HG03460 (cell line): ENCODE measurements at regions not wholly inside any gene's neighbourhood (a gene's known extent, or its start where the extent isn't known, plus 50 kb on each side); places are given as distances from the start of the nearest gene placed in this dataset.
"Not testable (repeated sequence)": the region's sequence is repeated elsewhere in the genome, so short reads cannot be mapped to it uniquely, and the experiment has no call there.

Experiments used
- ATAC-seq: cut with Tn5 transposase; IDR thresholded peaks from one replicate; pipeline ENCODE4 v1.9.1; 2021; ENCODE audit not compliant: unreplicated experiment

GRCh38 chr7:69365651-69366192 is 232.6 kb upstream of the AUTS2 start:
- ATAC-seq = no peak

DNA sequence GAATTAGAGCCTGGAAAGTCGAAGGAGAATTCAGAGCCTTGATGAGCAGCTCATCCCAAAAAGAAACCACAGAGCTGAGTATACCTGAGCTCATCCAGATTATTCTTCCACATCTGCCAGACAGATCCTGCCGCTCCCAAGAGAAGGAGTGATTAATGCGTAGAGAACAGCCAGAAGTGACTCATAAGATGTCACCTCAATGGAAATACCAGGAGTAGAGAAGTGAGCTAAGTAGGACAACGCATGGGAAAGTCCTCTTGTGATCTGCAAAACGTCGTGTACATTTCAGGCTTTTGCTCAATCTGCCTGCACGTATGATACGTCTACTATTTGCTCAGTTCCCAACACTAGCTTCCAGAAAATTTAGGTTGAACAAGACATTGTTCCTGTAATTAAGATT is 230.5 kb upstream of the AUTS2 start:
- no peak for ATAC-seq

DNA sequence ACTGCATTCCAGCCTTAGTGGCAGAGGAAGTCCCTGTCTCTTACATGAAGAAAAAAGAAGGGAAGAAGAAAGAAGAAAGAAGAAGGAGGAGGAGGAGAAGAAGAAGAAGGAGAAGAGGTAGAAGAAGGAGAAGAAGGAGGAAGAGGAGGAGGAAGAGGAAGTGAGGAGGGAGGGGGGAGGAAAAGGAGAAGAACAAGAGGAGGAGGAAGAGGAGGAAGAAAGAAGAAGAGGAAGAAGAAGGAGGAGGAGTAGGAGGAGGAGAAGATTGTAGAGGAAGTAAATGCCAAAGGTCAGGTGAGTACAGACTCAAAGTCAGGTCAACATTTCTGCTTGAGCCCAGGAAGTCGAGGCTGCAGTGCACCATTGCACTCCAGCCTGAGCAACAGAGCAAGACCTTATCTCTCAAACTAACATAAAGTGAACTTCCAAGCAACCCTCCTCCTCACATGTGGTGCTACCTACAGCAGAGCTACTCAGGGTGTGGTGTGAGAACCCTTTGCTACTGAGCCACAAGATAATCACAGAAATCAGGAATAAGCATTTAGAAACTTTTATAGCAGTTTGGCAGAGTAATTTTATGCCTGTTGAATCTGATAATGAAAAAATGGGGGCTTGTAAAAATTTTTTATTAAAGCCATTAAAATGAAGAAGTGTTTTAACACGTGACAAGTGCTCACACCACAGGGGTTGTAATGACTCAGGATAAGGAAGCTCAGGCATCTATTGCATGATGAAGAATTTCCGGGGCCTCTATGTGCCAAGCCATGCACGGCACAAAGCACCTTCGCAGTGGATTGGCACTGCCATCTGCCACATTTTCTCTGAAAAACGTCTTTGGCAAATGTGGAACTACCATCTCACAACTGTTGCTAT is 224.9 kb upstream of the AUTS2 start:
- ATAC-seq = no peak

GRCh38 chr7:69374044-69374425 is 224.2 kb upstream of the AUTS2 start:
- ATAC-seq = no peak

DNA sequence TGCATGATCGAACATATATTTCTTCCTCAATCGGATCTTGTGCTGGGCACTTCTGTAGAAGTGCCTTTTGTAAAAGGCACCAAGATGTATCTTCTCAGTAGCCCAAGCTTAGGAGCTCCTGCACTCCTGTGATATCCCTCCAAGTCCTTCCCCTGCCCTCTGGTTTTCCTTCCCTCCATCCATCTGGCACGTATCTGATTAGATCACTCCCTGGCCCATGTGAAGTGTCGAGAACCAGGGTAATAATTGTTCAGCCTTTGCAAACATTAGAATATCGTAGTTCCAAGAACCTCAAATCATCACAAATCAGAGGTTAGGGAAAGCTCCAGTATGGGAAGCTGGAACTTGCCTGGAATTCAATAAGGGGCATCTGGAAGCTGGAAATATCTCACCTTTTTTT is 221.1 kb upstream of the AUTS2 start:
- no peak for ATAC-seq

GRCh38 chr7:69388452-69389137 is 209.7 kb upstream of the AUTS2 start:
- ATAC-seq = no peak

- ATAC-seq = no peak
Observed at GRCh38 chr7:69389216-69389615, 209.1 kb upstream of the AUTS2 start.

DNA sequence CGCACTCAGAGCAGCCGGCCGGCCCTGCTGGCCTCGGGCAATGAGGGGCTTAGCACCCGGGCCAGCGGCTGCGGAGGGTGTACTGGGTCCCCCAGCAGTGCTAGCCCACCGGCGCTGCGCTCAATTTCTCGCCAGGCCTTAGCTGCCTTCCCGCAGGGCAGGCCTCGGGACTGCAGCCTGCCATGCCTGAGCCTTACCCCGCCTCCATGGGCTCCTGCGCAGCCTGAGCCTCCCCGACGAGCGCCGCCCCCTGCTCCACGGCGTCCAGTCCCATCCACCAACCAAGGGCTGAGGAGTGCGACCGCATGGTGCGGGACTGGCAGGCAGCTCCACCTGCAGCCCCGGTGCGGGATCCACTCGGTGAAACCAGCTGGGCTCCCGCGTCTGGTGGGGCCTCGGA is 204.4 kb upstream of the AUTS2 start:
- ATAC-seq = not testable (repeated sequence)

- no peak for ATAC-seq
Observed at GRCh38 chr7:69395061-69395714, 203.1 kb upstream of the AUTS2 start.

GRCh38 chr7:69398986-69399385 is 199.3 kb upstream of the AUTS2 start:
- no peak for ATAC-seq

- ATAC-seq = no peak
Observed at GRCh38 chr7:69399401-69399800, 198.9 kb upstream of the AUTS2 start.

DNA sequence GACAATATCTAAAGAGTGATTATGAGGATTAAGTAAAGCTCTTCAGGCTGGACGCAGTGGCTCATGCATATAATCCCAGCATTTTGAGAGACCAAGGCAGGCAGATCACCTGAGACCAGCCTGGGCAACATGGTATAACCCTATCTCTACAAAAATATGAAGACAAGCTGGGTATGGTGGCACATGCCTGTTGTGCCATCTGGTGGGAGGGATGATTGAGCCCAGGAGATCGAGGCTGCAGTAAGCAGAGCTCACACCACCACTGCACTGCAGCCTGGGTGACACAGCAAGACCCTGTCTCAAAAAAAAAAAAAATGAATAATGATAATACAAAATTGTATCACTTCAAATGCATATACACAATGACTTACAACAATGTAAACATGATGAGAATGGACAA is 195.6 kb upstream of the AUTS2 start:
- no peak for ATAC-seq

DNA sequence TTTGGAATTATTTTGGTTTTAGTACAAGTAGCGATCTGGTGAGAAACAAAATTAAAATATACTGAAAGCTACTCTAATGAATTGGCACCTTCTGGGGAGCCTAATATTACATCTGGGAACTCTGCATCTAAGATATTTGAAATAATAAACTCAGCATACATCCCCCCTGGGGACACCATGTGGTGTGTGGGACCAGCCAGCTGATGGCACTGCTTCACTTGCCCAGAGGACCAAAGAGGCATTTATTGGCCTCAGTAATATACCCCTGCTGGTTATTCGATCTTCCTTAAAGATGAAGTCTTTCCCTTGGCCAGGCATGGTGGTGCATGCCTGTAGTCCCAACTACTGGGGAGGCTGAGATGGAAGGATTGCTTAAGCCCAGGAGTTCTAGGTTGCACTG is 195.1 kb upstream of the AUTS2 start:
- ATAC-seq = no peak

GRCh38 chr7:69411018-69411417 is 187.3 kb upstream of the AUTS2 start:
- ATAC-seq = no peak

- no peak for ATAC-seq
Observed at GRCh38 chr7:69411466-69411865, 186.8 kb upstream of the AUTS2 start.

DNA sequence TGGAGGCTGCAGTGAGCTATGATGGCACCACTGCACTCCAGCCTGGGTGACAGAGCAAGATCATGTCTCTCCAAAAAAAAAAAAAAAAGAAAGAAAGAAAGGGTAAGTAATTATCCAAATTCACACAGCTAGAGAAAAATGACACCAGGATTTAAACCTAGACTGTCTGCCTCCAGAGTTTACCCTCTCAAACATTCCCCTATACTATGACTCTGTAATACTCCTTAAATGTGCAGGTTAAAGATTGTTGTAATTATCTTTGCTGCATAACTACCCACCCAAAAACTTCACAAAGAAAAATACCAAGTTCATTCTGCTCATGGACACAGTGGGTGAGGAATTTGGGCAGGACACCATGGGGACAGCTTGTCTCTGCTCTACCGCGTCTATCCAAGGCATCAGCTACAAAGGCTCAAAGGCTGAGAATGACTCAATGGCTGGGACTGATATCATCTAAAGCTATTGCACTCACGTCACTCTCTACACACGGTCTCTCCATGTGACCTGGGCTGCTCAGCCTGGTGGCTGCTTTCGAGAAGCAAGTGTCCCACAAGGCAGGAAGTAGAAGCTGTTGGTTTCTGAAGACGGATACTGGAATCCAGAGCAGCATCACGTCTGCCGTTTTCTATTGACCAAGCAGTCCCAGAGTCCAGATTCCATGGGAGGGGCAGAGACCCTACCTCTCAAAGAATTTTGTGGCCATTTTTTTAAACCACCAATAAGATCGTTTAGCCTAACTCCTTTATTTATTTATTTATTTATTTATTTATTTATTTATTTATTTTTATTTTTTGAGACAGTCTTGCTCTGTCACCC is 185.7 kb upstream of the AUTS2 start:
- ATAC-seq = peak; percentile 67

GRCh38 chr7:69414555-69414954 is 183.7 kb upstream of the AUTS2 start:
- no peak for ATAC-seq

GRCh38 chr7:69418869-69419670 is 179.2 kb upstream of the AUTS2 start:
- no peak for ATAC-seq

- ATAC-seq = no peak
Observed at GRCh38 chr7:69419934-69420333, 178.3 kb upstream of the AUTS2 start.

GRCh38 chr7:69422574-69422985 is 175.7 kb upstream of the AUTS2 start:
- no peak for ATAC-seq
